ENCODE measurements at regions not wholly inside any gene's neighbourhood (a gene's known extent, or its start where the extent isn't known, plus 50 kb on each side); places are given as distances from the start of the nearest gene placed in this dataset.

DNA sequence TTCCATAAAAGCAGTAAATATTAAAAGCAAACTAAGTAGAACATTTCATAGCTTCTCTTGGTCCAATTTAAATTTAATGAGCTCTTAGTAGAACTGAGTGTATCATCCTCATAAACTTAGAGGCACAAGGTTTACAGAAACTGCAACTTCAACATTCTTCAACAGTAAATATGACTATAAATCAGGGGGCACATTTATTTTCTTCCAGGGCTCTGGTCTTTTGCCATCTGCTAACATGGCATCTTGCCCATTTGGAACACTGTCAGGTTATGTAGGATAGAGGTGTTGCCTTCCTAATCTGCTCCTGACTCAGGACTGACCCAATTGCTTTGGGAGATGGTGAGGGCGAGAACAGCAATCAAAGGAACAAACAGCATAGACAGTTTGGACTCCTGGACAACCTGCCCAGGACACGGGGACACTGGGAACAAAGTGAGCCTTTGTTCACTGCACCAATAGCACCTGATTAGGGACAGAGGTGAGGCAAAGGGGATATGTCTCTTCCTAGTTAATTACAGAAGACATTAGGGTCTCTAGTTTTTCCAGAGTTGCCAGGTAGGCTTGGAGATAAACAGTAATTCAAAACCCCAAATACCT is 610.2 kb upstream of the ROBO2 start:
- TF ChIP-seq, protein P1, sequence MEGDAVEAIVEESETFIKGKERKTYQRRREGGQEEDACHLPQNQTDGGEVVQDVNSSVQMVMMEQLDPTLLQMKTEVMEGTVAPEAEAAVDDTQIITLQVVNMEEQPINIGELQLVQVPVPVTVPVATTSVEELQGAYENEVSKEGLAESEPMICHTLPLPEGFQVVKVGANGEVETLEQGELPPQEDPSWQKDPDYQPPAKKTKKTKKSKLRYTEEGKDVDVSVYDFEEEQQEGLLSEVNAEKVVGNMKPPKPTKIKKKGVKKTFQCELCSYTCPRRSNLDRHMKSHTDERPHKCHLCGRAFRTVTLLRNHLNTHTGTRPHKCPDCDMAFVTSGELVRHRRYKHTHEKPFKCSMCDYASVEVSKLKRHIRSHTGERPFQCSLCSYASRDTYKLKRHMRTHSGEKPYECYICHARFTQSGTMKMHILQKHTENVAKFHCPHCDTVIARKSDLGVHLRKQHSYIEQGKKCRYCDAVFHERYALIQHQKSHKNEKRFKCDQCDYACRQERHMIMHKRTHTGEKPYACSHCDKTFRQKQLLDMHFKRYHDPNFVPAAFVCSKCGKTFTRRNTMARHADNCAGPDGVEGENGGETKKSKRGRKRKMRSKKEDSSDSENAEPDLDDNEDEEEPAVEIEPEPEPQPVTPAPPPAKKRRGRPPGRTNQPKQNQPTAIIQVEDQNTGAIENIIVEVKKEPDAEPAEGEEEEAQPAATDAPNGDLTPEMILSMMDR (IDR thresholded peaks at IDR 0.05), result no peak
- no peak for TF ChIP-seq EZH2 (IDR thresholded peaks at IDR 0.05; ENCODE audit: borderline replicate concordance, insufficient read depth, low read depth, low read length, poor library complexity, severe bottlenecking)
